H1 (cell line): ENCODE measurements at regions not wholly inside any gene's neighbourhood (a gene's known extent, or its start where the extent isn't known, plus 50 kb on each side); places are given as distances from the start of the nearest gene placed in this dataset.

ENCODE experiments used
- CTCF ChIA-PET: fragments of 300-600 bp; sonication (Branson Sonifier 250); formaldehyde crosslinking; loops from one replicate; lab custom pipeline; 2021; ENCODE audit not compliant: partially characterized antibody; lab: Charles Lee
- POLR2A ChIA-PET: fragments of 300-600 bp; sonication (Branson Sonifier 250); formaldehyde crosslinking; loops from one replicate; lab custom pipeline; 2021; ENCODE audit warnings: inconsistent platforms; ENCODE audit not compliant: partially characterized antibody; lab: Charles Lee
- DNase-seq, 2 experiments: peaks; one replicate each; pipeline versions ENCODE4 v3.0.0 to v3.0.0-alpha.2; 2010 to 2022; ENCODE audit warnings: low spot score in 2 of 2, low read depth in 1 of 2, mixed read lengths in 1 of 2
- FAIRE-seq: peaks from 2 replicates; lab custom pipeline; 2011; peaks lifted over from hg19 to GRCh38; lab: Jason Lieb, UNC
- H2AFZ ChIP-seq: 2 replicates; pipeline ENCODE4 v1.8.1; 2012; ENCODE audit warnings: low read length, inconsistent platforms
- H2AK5ac ChIP-seq: 2 replicates; pipeline ENCODE4 v1.6.1; 2013; ENCODE audit warnings: low read depth, low read length
- H2BK120ac ChIP-seq: replicated peaks from 2 replicates; pipeline ENCODE3; 2013; ENCODE audit warnings: low read depth, low read length, inconsistent platforms
- H2BK12ac ChIP-seq: 2 replicates; pipeline ENCODE4 v1.6.1; 2013; ENCODE audit warnings: low read depth, low read length
- H2BK15ac ChIP-seq: 2 replicates; pipeline ENCODE4 v1.6.1; 2013; ENCODE audit warnings: low read length
- H2BK20ac ChIP-seq: 2 replicates; pipeline ENCODE4 v1.6.1; 2013; ENCODE audit warnings: low read length
- H2BK5ac ChIP-seq: 2 replicates; pipeline ENCODE4 v1.6.1; 2013; ENCODE audit warnings: low read depth, low read length
- H3K14ac ChIP-seq: 2 replicates; pipeline ENCODE4 v1.6.1; 2013; ENCODE audit warnings: inconsistent platforms; ENCODE audit not compliant: insufficient read length
- H3K18ac ChIP-seq: 2 replicates; pipeline ENCODE4 v1.6.1; 2013; ENCODE audit warnings: low read length; ENCODE audit errors: extremely low read depth
- H3K23ac ChIP-seq: 2 replicates; pipeline ENCODE4 v1.6.1; 2013; ENCODE audit warnings: inconsistent platforms; ENCODE audit not compliant: insufficient read length
- H3K23me2 ChIP-seq: 2 replicates; pipeline ENCODE4 v1.6.1; 2013; ENCODE audit warnings: low read depth, low read length
- H3K27ac ChIP-seq: 2 replicates; pipeline ENCODE4 v1.6.1; 2011; ENCODE audit warnings: low read depth, low read length, inconsistent platforms
- H3K27me3 ChIP-seq, 4 experiments: replicated peaks in 1 of 4; 1 replicate in 1 of 4; 2 replicates in 3 of 4; pipeline versions ENCODE4 v1.6.1 to v1.8.1; 2011 to 2013; ENCODE audit warnings: low read length in 3 of 4, mild to moderate bottlenecking in 3 of 4, inconsistent platforms in 2 of 4, mixed read lengths in 2 of 4, moderate library complexity in 1 of 4; ENCODE audit not compliant: control insufficient read depth in 3 of 4, insufficient read depth in 3 of 4; ENCODE audit errors: extremely low read depth in 1 of 4
- H3K36me3 ChIP-seq, 4 experiments: 2 replicates each; pipeline versions ENCODE4 v1.6.1 to v1.8.1; 2011 to 2013; ENCODE audit warnings: mild to moderate bottlenecking in 4 of 4, low read length in 3 of 4, moderate library complexity in 2 of 4, control low read depth in 1 of 4, inconsistent platforms in 1 of 4; ENCODE audit not compliant: insufficient read depth in 4 of 4, control insufficient read depth in 2 of 4
- H3K4ac ChIP-seq: replicated peaks from 2 replicates; pipeline ENCODE3; 2013; ENCODE audit warnings: low read length, low read depth, mixed read lengths, inconsistent platforms; ENCODE audit not compliant: insufficient read length
- H3K4me1 ChIP-seq, 4 experiments: replicated peaks in 1 of 4; 1 replicate in 1 of 4; 2 replicates in 3 of 4; pipeline versions ENCODE4 v1.6.1 to v1.8.1; 2011 to 2013; ENCODE audit warnings: low read length in 3 of 4, inconsistent platforms in 2 of 4, mixed read lengths in 1 of 4; ENCODE audit not compliant: insufficient read depth in 4 of 4, control insufficient read depth in 3 of 4
- H3K4me2 ChIP-seq, 2 experiments: 2 replicates each; pipeline versions ENCODE4 v1.6.1 to v1.8.1; 2011 to 2013; ENCODE audit warnings: low read depth in 2 of 2, low read length in 2 of 2, control low read depth in 1 of 2, inconsistent platforms in 1 of 2, mild to moderate bottlenecking in 1 of 2; ENCODE audit not compliant: insufficient read depth in 1 of 2
- H3K4me3 ChIP-seq, 4 experiments: fragments of 200-600, 300-600 bp in 1 of 4; sonication (generic), shearing (Covaris generic), sonication (Bioruptor Twin) in 1 of 4; 2 replicates each; pipeline versions ENCODE4 v1.5.1 to v1.8.1; 2011 to 2016; ENCODE audit warnings: low read length in 4 of 4, low read depth in 3 of 4, control low read depth in 2 of 4, inconsistent platforms in 2 of 4, mild to moderate bottlenecking in 2 of 4, mixed read lengths in 1 of 4, moderate library complexity in 1 of 4; ENCODE audit not compliant: insufficient read depth in 2 of 4; ENCODE audit errors: extremely low read depth in 1 of 4
- H3K56ac ChIP-seq: replicated peaks from 2 replicates; pipeline ENCODE3; 2013; ENCODE audit warnings: low read depth, mild to moderate bottlenecking, mixed read lengths, low read length, inconsistent platforms; ENCODE audit not compliant: insufficient read length
- H3K79me1 ChIP-seq: 2 replicates; pipeline ENCODE4 v1.6.1; 2013; ENCODE audit warnings: low read depth, low read length, control low read depth
- H3K79me2 ChIP-seq, 2 experiments: 2 replicates each; pipeline versions ENCODE4 v1.6.1 to v1.8.1; 2012 to 2013; ENCODE audit warnings: low read length in 2 of 2, mild to moderate bottlenecking in 2 of 2, inconsistent platforms in 1 of 2; ENCODE audit not compliant: insufficient read depth in 2 of 2, control insufficient read depth in 1 of 2
- H3K9ac ChIP-seq, 4 experiments: replicated peaks in 1 of 4; 1 replicate in 1 of 4; 2 replicates in 3 of 4; pipeline versions ENCODE4 v1.6.1 to v1.8.1; 2011 to 2013; ENCODE audit warnings: low read depth in 3 of 4, low read length in 3 of 4, control low read depth in 2 of 4, mild to moderate bottlenecking in 2 of 4, moderate library complexity in 2 of 4, inconsistent platforms in 1 of 4; ENCODE audit errors: extremely low read depth in 1 of 4
- H3K9me3 ChIP-seq, 2 experiments: 2 replicates each; pipeline versions ENCODE4 v1.6.1 to v1.8.1; 2012 to 2013; ENCODE audit warnings: mild to moderate bottlenecking in 2 of 2, moderate library complexity in 2 of 2, control low read depth in 1 of 2, inconsistent platforms in 1 of 2, low read depth in 1 of 2, low read length in 1 of 2, mixed read lengths in 1 of 2; ENCODE audit not compliant: insufficient read depth in 2 of 2
- H4K20me1 ChIP-seq, 2 experiments: replicated peaks in 1 of 2; 2 replicates each; pipeline versions ENCODE3 to v1.8.1; 2011 to 2013; ENCODE audit warnings: inconsistent platforms in 2 of 2, low read length in 2 of 2, mild to moderate bottlenecking in 1 of 2; ENCODE audit not compliant: insufficient read depth in 2 of 2, control insufficient read depth in 1 of 2
- H4K5ac ChIP-seq: 2 replicates; pipeline ENCODE4 v1.6.1; 2013; ENCODE audit warnings: low read length, low read depth, mixed read lengths, inconsistent platforms; ENCODE audit not compliant: insufficient read length
- H4K8ac ChIP-seq: 2 replicates; pipeline ENCODE4 v1.8.0; 2013; ENCODE audit warnings: mild to moderate bottlenecking, moderate library complexity, low read length, inconsistent platforms; ENCODE audit not compliant: insufficient read depth; ENCODE audit errors: extremely low read depth
- H4K91ac ChIP-seq: replicated peaks from 2 replicates; pipeline ENCODE3; 2013; ENCODE audit warnings: low read length, mixed read lengths, inconsistent platforms; ENCODE audit not compliant: insufficient read length
- HDAC6 ChIP-seq: IDR thresholded peaks from one replicate; pipeline ENCODE4 v1.7.1; 2012; ENCODE audit warnings: low read depth, mild to moderate bottlenecking, inconsistent platforms, low read length, moderate library complexity
- KDM5A ChIP-seq: fragments of 200-600 bp; IDR thresholded peaks from 2 replicates; pipeline ENCODE4 v1.7.1; 2012; ENCODE audit warnings: mild to moderate bottlenecking, low read length, inconsistent platforms, mixed read lengths
- NRF1 ChIP-seq: IDR thresholded peaks from 2 replicates; pipeline ENCODE4 v1.6.1; 2011; ENCODE audit warnings: mild to moderate bottlenecking, low read depth, low read length, improper control_type of control experiment
- WGBS, 2 experiments: shearing (Covaris generic) in 1 of 2; methylation state at CpG; one replicate each; pipeline versions ENCODE4 v1.1.6 to v1.1.7; 2013 to 2015; ENCODE audit warnings: low lambda C conversion rate in 2 of 2, mixed read lengths in 2 of 2, inconsistent platforms in 1 of 2, low coverage in 1 of 2, missing lambda C conversion rate in 1 of 2; ENCODE audit not compliant: insufficient replicate concordance in 2 of 2, insufficient coverage in 1 of 2, insufficient read length in 1 of 2; ENCODE audit errors: extremely low coverage in 1 of 2, missing lambda C conversion rate in 1 of 2; 5-methylcytosine and 5-hydroxymethylcytosine counted together

- H3K56ac ChIP-seq, result no peak overlapping the region
- H2AK5ac ChIP-seq, result no peak overlapping the region
- H3K79me2 ChIP-seq, result no peaks in the 10 kb centered on the region
- no peak overlapping the region for H3K4ac ChIP-seq
- H3K36me3 ChIP-seq, result no peaks in the 10 kb centered on the region
- no peaks in the 10 kb centered on the region for H4K20me1 ChIP-seq
- no peak overlapping the region for H3K14ac ChIP-seq
- H3K4me2 ChIP-seq, result no peak overlapping the region
- no peak for FAIRE-seq
- no peak overlapping the region for H3K9ac ChIP-seq
- H3K18ac ChIP-seq, result no peak overlapping the region
- no peak overlapping the region for H2BK20ac ChIP-seq
- ChIA-PET CTCF (interaction anchor here (1.2 to 3.6 kb wide), 2 partner anchors 27 kb away, joined by 3 to 15 read pairs; no protein-coding TSS in a partner anchor), POLR2A (no interaction called here)
- no peak overlapping the region for H2BK120ac ChIP-seq
- H2AFZ ChIP-seq, result no peak overlapping the region
- no peaks in the 10 kb centered on the region for H3K27me3 ChIP-seq
- no peak overlapping the region for H2BK12ac ChIP-seq
- no peak overlapping the region for H3K23ac ChIP-seq
- H3K4me1 ChIP-seq, result no peaks in the 10 kb centered on the region
- WGBS, 2 experiments, result 84% methylated on average over 14 of the region's 14 CpGs; no CpG with 5 or more reads in 1 of the 2 experiments
- no peak overlapping the region for H2BK5ac ChIP-seq
- no peak overlapping the region for H3K27ac ChIP-seq
- no peak overlapping the region for H4K8ac ChIP-seq
- H3K79me1 ChIP-seq, result no peaks in the 10 kb centered on the region
- H4K91ac ChIP-seq, result no peak overlapping the region
- no peak overlapping the region for H3K4me3 ChIP-seq
- TF ChIP-seq KDM5A (no peak), NRF1 (no peak), HDAC6 (no peak)
- TF ChIP-seq, all 59 proteins: peak for 0
- H4K5ac ChIP-seq, result no peak overlapping the region
- DNase-seq, result no peak
- H2BK15ac ChIP-seq, result no peak overlapping the region
- H3K9me3 ChIP-seq, result no peaks in the 10 kb centered on the region
- no peaks in the 10 kb centered on the region for H3K23me2 ChIP-seq
Observed at GRCh38 chr20:20797521-20798310, 85.3 kb upstream of the RALGAPA2 start.
